ENCODE measurements at regions not wholly inside any gene's neighbourhood (a gene's known extent, or its start where the extent isn't known, plus 50 kb on each side); places are given as distances from the start of the nearest gene placed in this dataset.
A peak's percentile ranks its signal among the peaks of the same experiment; 100 is the strongest.

DNA sequence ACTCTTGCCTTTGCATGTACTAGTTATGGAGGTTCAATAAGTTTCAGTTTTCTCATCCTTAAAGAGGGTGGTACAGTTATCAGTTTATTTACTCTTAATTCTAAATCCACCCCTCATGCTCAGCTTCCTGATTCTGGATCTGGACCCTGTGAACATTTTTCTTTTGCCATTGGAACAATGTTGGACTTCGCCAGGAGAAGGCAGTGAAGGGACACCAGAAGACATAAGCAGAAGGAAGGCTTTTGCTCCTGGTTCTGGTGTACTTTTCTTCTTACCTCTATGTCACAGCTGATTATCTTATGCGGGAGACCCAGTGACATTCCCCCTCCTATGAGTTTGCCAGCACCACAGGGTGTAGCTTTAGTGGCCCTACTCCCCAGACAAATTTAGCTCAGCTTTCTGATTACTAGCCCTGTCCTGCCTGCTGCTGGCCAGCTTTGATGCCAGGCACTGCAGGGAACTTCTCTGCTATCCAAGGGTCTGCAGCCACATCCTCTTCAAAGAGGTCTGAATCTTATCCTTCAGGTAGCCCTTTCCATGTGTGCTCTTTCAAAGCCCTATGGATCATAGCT, 466.3 kb upstream of the EPHA3 start:
- no peaks in the 10 kb centered on the region for H3K9me3 ChIP-seq (ENCODE audit: control insufficient read depth, low read length)
- Mint-ChIP-seq H3K4me3 (no peak overlapping the region), H3K27ac (no peak overlapping the region), H3K36me3 (ENCODE audit: low read depth) (no peaks in the 10 kb centered on the region), H3K9me3 (peaks cover 5% of the 10 kb centered on the region), H3K4me1 (peaks cover 13% of the 10 kb centered on the region), H3K27me3 (ENCODE audit: insufficient read depth) (no peaks in the 10 kb centered on the region)
- H3K4me1 ChIP-seq (ENCODE audit: control insufficient read depth, insufficient read depth, low read length): peaks cover 7% of the 10 kb centered on the region
- peak; percentile 56 for DNase-seq
- TF ChIP-seq CTCF (conservative IDR thresholded peaks at IDR 0.05): peak; percentile 42
- H3K36me3 ChIP-seq (ENCODE audit: control insufficient read depth, insufficient read depth, low read length): no peaks in the 10 kb centered on the region
- no peak overlapping the region for H3K4me3 ChIP-seq (ENCODE audit: low read length)
- 73% methylated on average over 2 of the region's 2 CpGs; no CpG with 5 or more reads in 1 of the 2 experiments for WGBS, 2 experiments (ENCODE audit: insufficient coverage in 1 of 2, insufficient read length in 1 of 2)
- H3K27me3 ChIP-seq (ENCODE audit: control insufficient read depth, insufficient read depth, low read length, poor library complexity, severe bottlenecking): no peaks in the 10 kb centered on the region
- H3K27ac ChIP-seq (ENCODE audit: low read depth, low read length): no peak overlapping the region
- H3K9ac ChIP-seq (ENCODE audit: extremely low read depth, low read length, poor library complexity, severe bottlenecking): no peak overlapping the region

- WGBS, 2 experiments (ENCODE audit: insufficient coverage in 1 of 2, insufficient read length in 1 of 2): 82 to 97% methylated on average over 3 to 4 of the region's 4 CpGs
- no peak overlapping the region for H3K4me3 Mint-ChIP-seq
- Histone ChIP-seq H3K27ac (ENCODE audit: low read depth, low read length) (no peak overlapping the region), H3K4me3 (ENCODE audit: low read length) (no peak overlapping the region), H3K36me3 (ENCODE audit: control insufficient read depth, insufficient read depth, low read length) (no peaks in the 10 kb centered on the region), H3K27me3 (ENCODE audit: control insufficient read depth, insufficient read depth, low read length, poor library complexity, severe bottlenecking) (no peaks in the 10 kb centered on the region), H3K9me3 (ENCODE audit: control insufficient read depth, low read length) (no peaks in the 10 kb centered on the region), H3K4me1 (ENCODE audit: control insufficient read depth, insufficient read depth, low read length) (no peaks in the 10 kb centered on the region), H3K9ac (ENCODE audit: extremely low read depth, low read length, poor library complexity, severe bottlenecking) (no peak overlapping the region)
- no peak for TF ChIP-seq CTCF (conservative IDR thresholded peaks at IDR 0.05)
- no peaks in the 10 kb centered on the region for H3K36me3 Mint-ChIP-seq (ENCODE audit: low read depth)
- DNase-seq: no peak
- H3K9me3 Mint-ChIP-seq: peaks cover 3% of the 10 kb centered on the region
- no peak overlapping the region for H3K27ac Mint-ChIP-seq
- H3K4me1 Mint-ChIP-seq: no peaks in the 10 kb centered on the region
- no peaks in the 10 kb centered on the region for H3K27me3 Mint-ChIP-seq (ENCODE audit: insufficient read depth)
Observed at GRCh38 chr3:88657459-88657858, 450.0 kb upstream of the EPHA3 start.

GRCh38 chr3:88661433-88661824, 446.0 kb upstream of the EPHA3 start:
- Histone ChIP-seq H3K27ac (ENCODE audit: low read depth, low read length) (no peak overlapping the region), H3K4me3 (ENCODE audit: low read length) (no peak overlapping the region), H3K9ac (ENCODE audit: extremely low read depth, low read length, poor library complexity, severe bottlenecking) (no peak overlapping the region), H3K36me3 (ENCODE audit: control insufficient read depth, insufficient read depth, low read length) (no peaks in the 10 kb centered on the region), H3K9me3 (ENCODE audit: control insufficient read depth, low read length) (no peaks in the 10 kb centered on the region), H3K27me3 (ENCODE audit: control insufficient read depth, insufficient read depth, low read length, poor library complexity, severe bottlenecking) (no peaks in the 10 kb centered on the region), H3K4me1 (ENCODE audit: control insufficient read depth, insufficient read depth, low read length) (no peaks in the 10 kb centered on the region)
- Mint-ChIP-seq H3K36me3 (ENCODE audit: low read depth) (no peaks in the 10 kb centered on the region), H3K4me3 (no peak overlapping the region), H3K4me1 (no peaks in the 10 kb centered on the region), H3K9me3 (peaks cover 3% of the 10 kb centered on the region), H3K27me3 (ENCODE audit: insufficient read depth) (no peaks in the 10 kb centered on the region), H3K27ac (no peak overlapping the region)
- DNase-seq: no peak
- 85 to 100% methylated on average over 1 to 2 of the region's 3 CpGs for WGBS, 2 experiments (ENCODE audit: insufficient coverage in 1 of 2, insufficient read length in 1 of 2)
- no peak for TF ChIP-seq CTCF (conservative IDR thresholded peaks at IDR 0.05)

All from endodermal cell (in vitro differentiated cells).